HG02938 (cell line): ENCODE measurements at regions not wholly inside any gene's neighbourhood (a gene's known extent, or its start where the extent isn't known, plus 50 kb on each side); places are given as distances from the start of the nearest gene placed in this dataset.
"Not testable (repeated sequence)": the region's sequence is repeated elsewhere in the genome, so short reads cannot be mapped to it uniquely, and the experiment has no call there.

ENCODE experiments used
- ATAC-seq: cut with Tn5 transposase; IDR thresholded peaks from one replicate; pipeline ENCODE4 v1.9.1; 2021; ENCODE audit warnings: mild to moderate bottlenecking, moderate library complexity; ENCODE audit not compliant: unreplicated experiment

DNA sequence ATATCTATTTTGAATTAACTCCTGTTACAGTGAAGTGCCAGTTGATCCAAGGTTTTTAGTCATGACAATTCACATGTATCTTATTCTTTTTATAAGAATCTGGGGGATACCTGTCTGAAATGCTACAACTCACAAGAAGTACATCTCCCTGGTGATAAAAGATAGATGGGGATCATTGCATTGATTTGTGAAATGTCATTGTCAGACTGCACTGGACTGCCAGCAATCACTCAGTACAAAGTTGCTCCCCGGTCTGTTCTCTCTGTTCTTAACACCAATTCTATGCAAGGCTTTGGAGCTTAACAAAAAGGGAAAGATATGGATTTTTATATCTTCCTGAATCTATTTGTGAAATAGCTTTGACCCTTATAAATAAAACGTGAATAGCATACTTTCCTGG lies 171.8 kb upstream of the PCSK5 start:
- ATAC-seq = no peak

DNA sequence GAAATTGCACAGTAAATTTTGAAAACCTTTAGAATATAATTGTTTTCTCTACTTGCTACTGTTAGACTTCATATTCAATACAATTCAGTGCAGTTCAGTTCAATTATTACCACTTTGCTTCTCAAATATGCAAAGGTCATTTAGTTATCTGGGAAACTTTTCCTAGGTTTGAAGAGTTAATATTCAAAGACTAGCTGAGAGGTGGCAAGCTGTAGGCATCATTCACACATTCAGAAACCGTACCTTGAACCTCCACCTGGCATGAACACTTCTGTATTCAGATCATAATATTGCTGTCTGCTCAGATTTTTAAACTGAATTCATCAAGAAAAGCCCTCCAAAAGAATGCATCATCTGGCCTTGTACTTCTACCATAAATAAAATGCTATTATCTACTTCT lies 162.1 kb upstream of the PCSK5 start:
- ATAC-seq = no peak

DNA sequence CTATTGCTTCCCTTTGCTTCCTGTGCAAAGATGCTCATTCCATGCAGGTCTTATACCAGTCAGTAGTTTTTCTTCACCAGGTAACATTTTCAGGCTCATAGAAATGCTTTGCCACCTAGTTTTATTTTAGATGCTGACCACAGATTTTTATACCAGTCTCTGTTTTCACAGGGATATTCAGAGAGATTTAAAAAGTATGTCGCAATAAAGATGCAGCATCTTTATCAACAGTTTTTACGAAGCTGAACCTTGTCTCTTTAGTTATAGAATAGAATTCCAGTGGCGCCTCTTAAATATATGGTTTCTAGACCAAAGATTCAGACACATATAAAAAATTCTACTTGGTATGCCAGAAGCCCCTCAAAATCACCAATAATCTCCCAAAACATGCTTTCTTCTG lies 155.7 kb upstream of the PCSK5 start:
- ATAC-seq = no peak

DNA sequence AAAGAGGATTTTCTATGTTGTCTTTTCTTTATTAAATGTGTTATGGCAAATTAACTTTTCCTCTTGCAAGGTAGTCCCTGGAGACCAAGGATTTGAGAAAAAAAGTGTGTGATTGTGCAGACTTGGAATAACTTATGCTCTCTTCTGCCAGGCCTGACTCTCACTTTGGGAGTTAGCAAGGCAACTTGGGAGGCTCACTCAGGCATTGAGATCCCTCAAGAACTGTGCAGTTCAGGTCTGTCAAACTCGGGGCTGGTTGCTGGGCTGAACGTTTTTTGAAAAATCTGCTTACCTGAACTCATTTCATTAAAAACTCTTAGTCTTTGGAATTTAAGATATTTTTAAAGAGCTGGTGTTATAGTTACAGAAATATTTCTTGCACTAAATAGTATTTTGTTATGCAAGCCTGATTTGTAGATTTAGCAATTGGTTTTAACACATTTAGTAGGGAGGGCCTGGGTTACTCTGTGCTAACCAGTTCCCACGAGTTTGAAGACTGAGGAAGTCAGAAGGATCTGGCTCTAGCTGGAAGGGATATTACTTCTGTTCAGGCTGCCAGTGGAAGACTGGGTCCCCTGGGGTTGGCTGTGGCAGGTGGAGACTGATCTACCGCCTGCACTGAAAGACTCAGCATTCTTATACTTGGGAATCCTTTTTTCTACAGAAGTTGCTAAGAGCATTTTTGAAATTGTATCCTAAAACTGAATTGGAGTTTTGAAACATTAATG lies 150.4 kb upstream of the PCSK5 start:
- ATAC-seq = no peak

DNA sequence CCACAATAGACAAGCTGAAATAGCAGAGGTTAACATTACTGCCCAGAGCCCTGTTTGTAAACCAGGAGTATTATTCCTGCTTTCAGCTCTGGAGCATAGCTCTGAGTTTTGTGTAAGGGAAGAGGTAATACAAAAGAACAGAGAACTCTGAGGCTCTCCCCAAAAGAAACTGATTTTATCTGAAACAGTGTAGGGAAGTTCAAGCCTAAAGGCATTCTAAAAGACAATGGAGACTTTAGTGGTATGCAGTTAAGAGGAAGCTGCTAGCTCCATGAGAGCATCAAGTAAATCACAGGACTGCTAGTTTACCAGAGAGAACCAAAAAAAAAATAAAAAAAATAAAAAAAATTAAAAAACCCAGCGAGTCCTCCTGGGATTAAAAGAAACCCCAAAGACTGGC lies 146.6 kb upstream of the PCSK5 start:
- ATAC-seq = no peak

DNA sequence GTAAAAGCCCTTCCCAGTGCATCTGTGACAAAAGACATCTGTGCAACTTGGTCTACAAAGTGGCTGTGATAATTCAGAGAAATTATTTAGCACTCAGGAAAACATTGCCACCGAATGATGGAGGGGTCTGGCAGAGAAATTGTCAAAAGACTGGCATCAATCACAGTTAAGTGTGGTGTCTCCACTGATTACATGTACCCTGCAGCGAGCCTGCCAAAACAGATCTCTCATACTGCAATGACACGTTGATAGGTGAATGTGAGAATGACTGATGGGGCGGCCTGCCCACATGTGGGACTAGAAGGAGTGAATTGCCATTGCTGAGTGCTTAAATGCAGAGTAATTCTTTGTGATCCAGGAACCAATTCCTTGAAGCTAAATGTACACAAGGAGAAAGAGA lies 136.4 kb upstream of the PCSK5 start:
- ATAC-seq = no peak

DNA sequence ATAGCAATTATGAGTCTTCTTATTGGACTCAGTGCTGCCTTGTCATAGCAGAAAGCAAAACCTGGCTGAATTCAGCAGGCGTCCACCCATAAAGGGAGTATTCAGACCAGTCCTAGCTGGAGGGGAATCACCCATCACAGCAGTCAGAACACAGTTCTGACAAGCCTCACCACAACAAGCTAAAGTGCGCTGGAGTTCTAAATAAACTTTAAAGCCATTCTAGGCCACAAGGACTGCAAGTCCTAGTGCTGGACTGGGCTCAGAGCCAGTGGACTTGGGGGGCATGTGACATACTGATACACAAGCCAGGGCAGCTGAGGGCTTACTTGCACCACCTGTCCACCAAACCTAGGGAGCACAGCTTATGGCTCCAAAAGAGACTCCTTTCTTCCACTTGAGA lies 115.3 kb upstream of the PCSK5 start:
- no peak for ATAC-seq

DNA sequence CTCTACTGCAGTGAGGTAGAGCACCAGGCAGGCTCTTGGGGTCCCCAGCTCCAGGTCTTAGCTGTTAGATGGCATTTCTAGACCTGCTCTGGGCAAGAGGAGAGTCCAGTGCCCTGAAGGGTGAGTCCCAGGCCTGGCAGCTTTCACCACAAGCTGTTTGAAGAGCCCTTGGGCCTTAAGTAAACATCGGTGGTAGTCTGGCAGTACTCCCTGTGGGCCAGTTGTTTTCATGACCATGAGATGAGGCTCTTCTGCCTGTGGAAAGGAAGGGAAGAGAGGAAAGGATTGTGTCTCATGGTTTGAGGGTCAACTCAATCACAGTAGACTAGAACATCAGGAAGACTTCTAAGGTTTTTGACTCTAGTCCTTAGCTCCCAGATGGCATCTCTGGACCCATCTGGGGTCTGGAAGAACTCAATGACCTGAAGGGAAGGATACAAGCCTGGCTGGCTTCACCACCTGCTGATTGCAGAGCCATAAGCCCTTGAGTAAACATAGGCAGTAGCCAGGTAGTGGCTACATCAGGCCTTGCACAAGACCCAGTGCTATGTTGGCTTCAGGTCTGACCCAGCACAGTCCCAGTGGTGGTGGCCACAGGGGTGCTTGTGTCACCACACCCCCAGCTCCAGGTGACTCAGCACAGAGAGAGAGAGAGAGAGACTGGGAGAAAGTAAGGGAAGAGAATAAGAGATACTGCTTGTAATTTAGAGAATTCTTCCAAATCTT lies 114.3 kb upstream of the PCSK5 start:
- ATAC-seq = no peak

DNA sequence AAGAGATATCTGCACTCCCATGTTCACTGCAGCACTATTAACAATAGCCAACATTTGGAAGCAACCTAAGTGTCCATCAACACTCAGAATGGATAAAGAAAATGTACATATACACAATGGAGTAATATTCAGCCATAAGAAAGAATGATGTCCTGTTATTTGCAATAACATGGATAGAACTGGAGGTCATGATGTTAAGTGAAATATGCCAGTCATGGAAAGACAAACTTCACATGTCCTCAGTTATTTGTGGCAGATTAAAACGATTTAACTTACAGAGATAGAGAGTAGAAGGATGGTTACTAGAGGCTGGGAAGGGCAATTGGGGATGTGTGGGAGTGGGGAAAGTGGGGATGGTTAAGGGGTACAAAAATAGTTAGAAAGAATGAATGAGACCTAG lies 110.3 kb upstream of the PCSK5 start:
- no peak for ATAC-seq

DNA sequence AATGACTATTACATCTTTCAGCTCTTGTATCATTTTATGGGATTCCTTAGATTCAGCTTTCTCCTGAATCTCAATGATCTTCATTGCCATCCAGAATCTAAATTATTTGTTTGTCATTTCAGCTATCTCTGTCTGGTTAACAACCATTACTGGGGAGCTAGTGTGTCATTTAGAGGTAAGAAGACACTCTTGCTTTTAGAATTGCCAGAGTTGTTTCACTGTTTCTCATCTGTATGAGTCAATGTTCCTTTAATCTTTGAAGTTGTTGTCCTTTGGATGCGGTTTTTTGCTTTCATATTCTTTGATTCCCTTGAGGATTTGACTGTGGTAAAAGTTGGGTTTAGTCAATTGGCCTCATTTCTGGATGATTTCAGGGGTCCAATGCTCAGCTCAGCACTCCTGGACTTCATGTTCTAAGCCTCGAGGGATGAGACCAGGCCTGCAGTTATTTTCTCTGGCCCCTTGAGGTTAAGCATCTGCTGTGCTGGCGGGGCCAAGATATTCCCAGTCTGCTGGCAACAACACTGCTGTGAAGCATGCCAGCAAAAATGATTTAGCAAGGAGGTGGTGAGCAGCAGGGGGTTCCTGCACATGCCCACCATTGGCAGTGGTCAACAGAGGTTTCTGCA lies 102.4 kb upstream of the PCSK5 start:
- ATAC-seq = no peak

DNA sequence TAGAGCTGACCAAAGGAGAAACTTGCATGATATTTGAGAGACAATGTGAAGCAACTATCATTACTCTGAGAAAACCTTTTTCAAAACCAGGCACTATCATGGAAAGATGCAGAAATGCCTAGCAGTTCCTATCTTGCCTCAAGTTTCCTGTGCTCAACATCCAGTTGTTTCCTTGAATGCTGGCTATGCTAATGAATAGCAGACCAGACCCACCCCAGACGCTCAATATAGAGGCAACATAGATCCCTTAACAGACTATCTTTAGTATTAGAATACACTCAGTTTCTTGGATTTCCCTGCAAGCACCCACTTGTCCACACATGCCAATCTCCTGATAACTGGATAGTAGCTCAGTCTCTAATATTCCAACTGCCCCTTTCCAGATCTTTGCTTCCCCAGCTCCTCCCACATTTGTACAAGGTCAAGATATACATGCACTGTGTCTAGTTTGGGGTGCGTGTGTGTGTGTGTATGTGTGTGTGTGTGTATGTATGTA lies 93.3 kb upstream of the PCSK5 start:
- ATAC-seq = no peak

DNA sequence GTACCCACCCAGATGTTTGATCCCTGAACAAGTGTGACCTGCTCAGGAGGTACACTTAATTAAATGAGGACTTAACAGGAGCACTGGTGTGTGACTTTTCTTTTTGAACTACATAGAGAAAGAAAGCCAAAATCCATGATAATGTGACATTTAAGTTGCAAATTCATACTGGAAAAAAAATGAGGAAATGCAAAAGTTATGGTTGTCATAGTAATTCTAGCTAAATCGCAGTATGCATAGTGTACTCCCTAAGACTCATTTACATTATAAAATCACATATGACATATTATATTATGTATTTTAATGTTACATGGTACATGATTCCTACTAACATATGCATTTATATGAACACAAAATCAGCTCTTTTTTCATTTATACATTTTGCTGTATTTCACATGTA lies 92.0 kb upstream of the PCSK5 start:
- ATAC-seq = no peak

DNA sequence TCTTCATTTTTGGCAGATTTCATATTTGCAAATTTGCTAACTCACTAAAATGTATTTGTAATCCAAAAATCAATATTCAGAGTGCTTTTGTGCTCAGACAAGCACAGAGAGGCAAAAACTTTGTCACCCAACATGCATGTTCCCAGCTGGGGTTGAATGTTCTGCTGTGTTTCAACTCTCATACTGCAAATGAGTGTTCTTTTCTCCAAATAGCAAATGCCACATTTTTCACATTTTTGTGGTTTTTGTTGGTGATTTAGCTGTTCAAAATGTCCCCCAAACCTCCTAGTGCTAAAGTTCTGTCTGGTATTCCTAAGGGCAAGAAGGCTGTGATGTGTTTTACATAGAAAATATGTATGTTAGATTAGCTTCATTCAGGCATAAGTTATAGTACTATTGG lies 87.3 kb upstream of the PCSK5 start:
- no peak for ATAC-seq

DNA sequence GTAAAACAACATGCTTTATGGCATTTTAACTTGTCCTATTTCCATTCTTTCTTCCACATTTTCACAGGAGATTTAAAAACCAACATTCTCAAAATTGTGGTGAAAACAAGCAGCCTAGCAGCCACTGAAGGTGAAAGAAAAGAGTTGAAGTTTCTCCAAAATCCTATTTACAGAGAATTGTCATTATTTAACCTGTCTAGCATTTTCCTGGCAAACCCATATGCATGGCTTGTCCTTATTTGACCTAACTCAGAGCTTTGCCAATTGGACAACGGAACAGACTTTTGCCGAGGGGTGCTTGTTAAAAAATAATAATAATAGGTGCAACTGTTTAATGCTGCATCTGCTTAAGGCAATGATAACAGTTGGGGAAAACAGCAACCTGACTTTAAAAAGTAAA lies 80.4 kb upstream of the PCSK5 start:
- ATAC-seq = no peak

DNA sequence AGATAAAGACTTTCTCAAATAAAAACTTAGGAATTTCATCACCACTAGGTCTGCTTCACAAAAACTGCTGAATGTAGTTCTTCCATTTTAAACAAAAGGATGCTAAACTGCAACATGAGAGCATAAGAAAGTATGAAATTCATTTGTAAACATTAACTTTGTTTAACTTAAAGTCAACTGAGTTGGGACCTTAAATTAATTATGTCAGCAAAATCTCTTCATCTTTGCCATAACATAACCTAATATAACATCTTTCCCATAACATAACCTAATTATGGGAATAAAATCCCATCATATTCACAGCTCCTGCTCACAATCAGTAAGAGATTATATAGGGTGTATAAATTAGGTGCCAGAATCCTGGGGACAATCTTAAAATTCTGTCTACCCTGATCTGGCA lies 78.8 kb upstream of the PCSK5 start:
- ATAC-seq = no peak

DNA sequence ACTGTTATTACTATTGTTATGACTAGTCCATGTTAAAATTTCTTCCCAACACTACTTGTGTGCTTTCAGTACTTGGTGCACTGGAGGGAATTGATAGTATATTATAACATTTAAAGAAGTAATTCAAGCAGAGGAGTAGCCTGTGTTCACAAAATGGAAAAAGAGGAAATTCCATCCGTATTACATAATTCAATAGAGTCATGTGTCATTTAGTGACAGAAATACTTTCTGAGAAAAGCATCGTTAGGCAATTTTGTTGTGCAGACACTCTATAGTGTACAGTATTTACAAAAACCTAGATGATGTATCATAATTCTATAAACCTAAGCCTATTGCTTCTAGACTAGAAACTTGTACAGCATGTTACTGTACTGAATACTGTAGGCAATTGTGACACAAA lies 78.3 kb upstream of the PCSK5 start:
- ATAC-seq = no peak

DNA sequence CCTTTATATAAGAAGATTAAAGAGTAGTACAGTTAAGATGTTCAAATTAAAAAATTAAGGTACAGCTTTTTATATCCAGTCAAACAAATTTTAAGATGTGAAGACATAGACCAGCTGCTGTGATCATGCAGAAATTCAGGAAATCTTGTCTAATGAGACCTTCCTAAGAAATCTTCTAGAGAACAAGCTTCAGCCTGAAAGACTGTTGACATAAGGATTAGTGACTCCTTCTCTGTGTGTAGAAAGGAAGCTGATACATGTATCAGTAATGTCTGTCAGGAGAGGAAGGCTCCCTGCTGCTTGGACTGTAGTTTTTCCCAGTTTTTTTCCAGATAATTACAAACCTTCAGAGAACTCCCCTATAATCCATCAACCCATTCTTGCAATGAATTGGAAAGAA lies 75.8 kb upstream of the PCSK5 start:
- no peak for ATAC-seq

DNA sequence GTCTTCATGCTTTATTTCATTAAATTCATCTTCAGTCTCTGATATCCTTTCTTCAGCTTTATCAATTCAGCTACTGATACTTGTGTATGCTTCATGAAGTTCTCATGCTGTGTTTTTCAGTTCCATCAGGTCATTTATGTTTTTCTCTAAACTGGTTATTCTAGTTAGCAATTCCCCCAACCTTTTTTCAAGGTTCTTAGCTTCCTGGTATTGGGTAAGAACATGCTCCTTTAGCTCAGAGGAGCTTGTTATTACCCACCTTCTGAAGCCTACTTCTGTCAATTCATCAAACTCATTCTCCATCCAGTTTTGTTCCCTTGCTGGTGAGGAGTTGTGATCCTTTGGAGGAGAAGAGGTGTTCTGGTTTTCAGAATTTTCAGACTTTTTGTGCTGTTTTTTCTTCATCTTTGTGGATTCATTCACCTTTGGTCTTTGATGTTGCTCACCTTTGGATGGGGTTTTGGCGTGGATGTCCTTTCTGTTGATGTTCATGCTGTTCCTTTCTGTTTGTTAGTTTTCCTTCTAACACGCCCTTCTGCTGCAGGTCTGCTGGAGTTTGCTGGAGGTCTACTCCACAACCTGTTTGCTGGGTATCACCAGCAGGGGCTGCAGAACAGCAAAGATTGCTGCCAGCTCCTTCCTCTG lies 69.9 kb upstream of the PCSK5 start:
- ATAC-seq = not testable (repeated sequence)

DNA sequence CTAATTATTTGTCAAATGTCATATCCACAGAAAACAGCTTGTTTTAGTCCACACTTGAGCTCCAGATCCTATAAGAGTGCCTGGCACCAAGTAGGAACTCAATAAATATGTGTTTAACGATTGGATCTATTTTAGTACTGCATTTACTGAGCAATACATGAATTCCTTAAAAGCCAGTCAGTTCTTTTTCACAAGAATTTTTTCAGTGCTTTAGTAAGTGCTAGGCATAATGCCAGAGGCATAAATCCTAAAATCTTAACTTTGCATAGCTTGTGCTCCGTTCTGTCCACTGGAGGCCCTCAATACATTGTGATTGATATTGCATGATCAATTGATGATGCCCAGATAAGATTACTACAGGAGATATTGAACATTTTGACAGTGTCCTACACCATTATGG lies 67.3 kb upstream of the PCSK5 start:
- no peak for ATAC-seq

DNA sequence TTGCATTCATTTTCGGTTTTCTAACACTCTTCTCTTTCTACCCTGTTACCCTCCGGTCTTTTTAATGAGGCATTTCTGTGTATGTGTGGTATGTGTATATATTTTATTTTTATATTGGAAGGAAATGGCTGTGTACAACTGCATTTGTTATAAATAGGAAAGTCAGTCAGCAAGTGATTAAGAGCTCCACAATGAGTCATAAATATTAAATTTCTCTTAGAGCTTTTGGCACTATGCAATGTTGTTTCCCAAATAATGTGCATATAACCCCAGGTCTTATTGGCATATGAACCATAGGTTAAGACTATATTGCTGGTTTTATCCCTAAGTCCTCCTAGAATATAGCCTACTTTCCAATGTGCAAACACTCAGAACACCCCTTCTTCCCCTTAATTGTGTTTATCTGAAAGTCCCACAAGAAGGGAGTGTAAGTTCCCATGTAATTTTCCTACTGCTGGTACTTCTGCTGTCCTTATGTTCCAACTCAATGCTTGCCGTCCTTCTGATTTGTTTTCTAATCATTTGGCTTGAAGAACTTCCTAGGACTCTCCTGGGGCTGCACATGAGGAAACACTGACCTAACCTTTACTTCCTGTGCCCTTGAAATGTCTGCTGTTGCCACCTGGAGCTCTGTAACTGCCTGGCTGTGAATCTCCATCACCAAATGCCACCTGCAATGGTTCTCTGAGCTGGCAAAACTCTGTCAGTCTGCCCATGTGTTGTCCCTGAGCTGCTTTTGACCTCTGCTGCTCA lies 65.5 kb upstream of the PCSK5 start:
- no peak for ATAC-seq

DNA sequence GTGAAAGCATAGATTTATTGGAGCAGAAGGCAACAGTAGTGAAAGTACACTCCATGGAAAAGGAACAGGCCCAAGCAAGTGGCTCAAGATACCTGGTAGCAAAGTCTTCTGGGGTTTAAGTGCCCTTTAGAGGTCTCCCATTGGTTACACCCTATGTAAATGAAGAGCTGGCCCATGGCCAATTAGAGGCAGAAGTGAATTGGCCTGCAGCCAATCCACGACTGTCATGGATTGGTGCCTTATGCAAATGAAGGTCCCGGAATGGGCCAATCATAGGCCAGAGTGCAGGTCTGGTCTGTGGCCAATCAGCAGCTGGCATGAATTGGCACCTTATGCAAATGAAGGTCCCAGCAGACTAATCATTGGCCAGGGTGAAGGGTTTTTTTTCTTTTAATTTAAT lies 64.2 kb upstream of the PCSK5 start:
- ATAC-seq = no peak
